Adrenal gland (tissue), 5 donors: ENCODE measurements at regions not wholly inside any gene's neighbourhood (a gene's known extent, or its start where the extent isn't known, plus 50 kb on each side); places are given as distances from the start of the nearest gene placed in this dataset.

ENCODE experiments used
- CTCF ChIP-seq, 6 experiments: fragments of 450-650 bp in 4 of 6; fragments of 200-600 bp in 2 of 6; sonication (generic) in 1 of 6; IDR thresholded peaks; 1 replicate in 5 of 6; 2 replicates in 1 of 6; pipeline versions ENCODE4 v1.5.1 to v1.8.0; 2016 to 2021; ENCODE audit warnings: antibody characterized with exemption in 6 of 6, mild to moderate bottlenecking in 2 of 6, moderate library complexity in 1 of 6
- POLR2A ChIP-seq, 2 donors: fragments of 450-650 bp; IDR thresholded peaks; one replicate each; pipeline ENCODE4 v1.6.1; 2017; ENCODE audit warnings: antibody characterized with exemption in 2 of 2, mild to moderate bottlenecking in 2 of 2, moderate library complexity in 1 of 2
- donor health status: DM: no; HTN: no; CAD: no.

GRCh38 chr2:4972472-4972871 is 719.7 kb upstream of the SOX11 start:
- TF ChIP-seq CTCF (IDR thresholded peaks at IDR 0.05) (no peak), POLR2A (IDR thresholded peaks at IDR 0.05) (no peak)
